SK-N-MC (cell line): ENCODE measurements at regions not wholly inside any gene's neighbourhood (a gene's known extent, or its start where the extent isn't known, plus 50 kb on each side); places are given as distances from the start of the nearest gene placed in this dataset.

Experiments used
- EZH2 ChIP-seq: fragments of 200-600 bp; sonication (generic); IDR thresholded peaks from one replicate; pipeline ENCODE4 v1.6.1; 2017; ENCODE audit warnings: antibody characterized with exemption
- FOXP2 ChIP-seq: optimal IDR thresholded peaks from 2 replicates; pipeline ENCODE3; 2011; ENCODE audit warnings: mild to moderate bottlenecking, moderate library complexity; ENCODE audit not compliant: insufficient read depth; ENCODE audit errors: extremely low read length, control extremely low read depth
- POLR2AphosphoS5 ChIP-seq: IDR thresholded peaks from 2 replicates; pipeline ENCODE4 v1.6.1; 2012; ENCODE audit warnings: mild to moderate bottlenecking, low read depth, low read length, borderline replicate concordance

DNA sequence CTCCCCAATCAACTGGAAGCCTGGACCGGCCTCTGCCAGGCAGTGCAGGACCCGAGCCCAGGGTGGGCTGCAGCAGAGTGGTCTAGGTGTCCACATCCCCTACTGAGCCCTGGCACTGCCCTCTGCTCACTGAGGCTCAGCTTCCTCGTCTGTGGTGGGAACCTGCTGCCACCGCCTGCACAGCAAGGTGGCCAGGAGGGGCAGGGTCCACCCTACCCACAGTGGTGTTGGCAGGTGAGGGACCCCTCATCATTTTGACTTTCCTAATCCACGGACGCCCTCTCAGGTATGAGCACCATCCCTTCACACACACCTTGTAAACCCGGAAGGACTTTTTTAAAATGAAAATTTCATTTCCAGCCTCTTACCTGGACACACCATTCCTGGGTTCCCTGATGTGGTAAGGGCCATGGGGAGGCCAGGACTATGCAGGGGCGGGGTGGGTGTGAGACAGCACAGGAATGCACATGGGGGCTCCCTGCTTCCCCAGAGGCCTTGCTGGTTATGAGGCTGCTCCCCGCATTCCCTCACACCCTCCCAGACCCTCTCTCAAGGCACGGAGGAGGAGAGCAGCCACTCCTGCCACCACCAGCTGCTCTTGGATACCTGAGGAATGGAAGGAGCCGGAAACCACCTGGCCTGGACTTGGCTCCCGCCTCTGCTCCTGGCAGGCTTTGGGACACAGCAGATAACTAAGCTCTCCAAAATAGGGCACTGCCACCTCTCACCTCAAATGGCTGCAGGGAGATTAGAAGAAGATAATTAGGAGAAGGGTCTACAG lies 185.9 kb upstream of the TPM1 start:
- no peak for TF ChIP-seq POLR2AphosphoS5
- no peak for TF ChIP-seq FOXP2
- TF ChIP-seq EZH2 = no peak
